ENCODE measurements at regions not wholly inside any gene's neighbourhood (a gene's known extent, or its start where the extent isn't known, plus 50 kb on each side); places are given as distances from the start of the nearest gene placed in this dataset.

GRCh38 chr13:78779608-78780007 is 120.7 kb upstream of the OBI1 start:
- DNase-seq (ENCODE audit: low read depth) = no peak

- no peak for DNase-seq (ENCODE audit: low read depth)
Measured at GRCh38 chr13:78777976-78778375, 119.0 kb upstream of the OBI1 start.

GRCh38 chr13:78777396-78777795 is 118.4 kb upstream of the OBI1 start:
- DNase-seq (ENCODE audit: low read depth) = no peak

GRCh38 chr13:78772933-78773332 is 114.0 kb upstream of the OBI1 start:
- DNase-seq (ENCODE audit: low read depth) = no peak

- no peak for DNase-seq (ENCODE audit: low read depth)
Measured at GRCh38 chr13:78770601-78771000, 111.6 kb upstream of the OBI1 start.

GRCh38 chr13:78768950-78769349 is 110.0 kb upstream of the OBI1 start:
- DNase-seq (ENCODE audit: low read depth) = no peak

- DNase-seq (ENCODE audit: low read depth) = no peak
Measured at GRCh38 chr13:78764665-78765064, 105.7 kb upstream of the OBI1 start.

GRCh38 chr13:78762825-78763224 is 103.9 kb upstream of the OBI1 start:
- DNase-seq (ENCODE audit: low read depth) = no peak

GRCh38 chr13:78759704-78760103 is 100.7 kb upstream of the OBI1 start:
- DNase-seq (ENCODE audit: low read depth) = no peak

GRCh38 chr13:78758549-78758948 is 99.6 kb upstream of the OBI1 start:
- no peak for DNase-seq (ENCODE audit: low read depth)

- no peak for DNase-seq (ENCODE audit: low read depth)
Measured at GRCh38 chr13:78753435-78753834, 94.5 kb upstream of the OBI1 start.

- no peak for DNase-seq (ENCODE audit: low read depth)
Measured at GRCh38 chr13:78750735-78751134, 91.8 kb upstream of the OBI1 start.

- no peak for DNase-seq (ENCODE audit: low read depth)
Measured at GRCh38 chr13:78743973-78744372, 85.0 kb upstream of the OBI1 start.

- no peak for DNase-seq (ENCODE audit: low read depth)
Measured at GRCh38 chr13:78742659-78743058, 83.7 kb upstream of the OBI1 start.

- no peak for DNase-seq (ENCODE audit: low read depth)
Measured at GRCh38 chr13:78736142-78736541, 77.2 kb upstream of the OBI1 start.

- DNase-seq (ENCODE audit: low read depth) = no peak
Measured at GRCh38 chr13:78732445-78733017, 73.6 kb upstream of the OBI1 start.

GRCh38 chr13:78722700-78723099 is 63.7 kb upstream of the OBI1 start:
- DNase-seq (ENCODE audit: low read depth) = no peak

GRCh38 chr13:78719367-78719766 is 60.4 kb upstream of the OBI1 start:
- DNase-seq (ENCODE audit: low read depth) = no peak

GRCh38 chr13:78714717-78715116 is 55.8 kb upstream of the OBI1 start:
- no peak for DNase-seq (ENCODE audit: low read depth)

- no peak for DNase-seq (ENCODE audit: low read depth)
Measured at GRCh38 chr13:78712831-78713230, 53.9 kb upstream of the OBI1 start.

- no peak for DNase-seq (ENCODE audit: low read depth)
Measured at GRCh38 chr13:78709028-78709427, 50.1 kb upstream of the OBI1 start.
